GM19468 (cell line): ENCODE measurements at regions not wholly inside any gene's neighbourhood (a gene's known extent, or its start where the extent isn't known, plus 50 kb on each side); places are given as distances from the start of the nearest gene placed in this dataset.

Experiments
- ATAC-seq: cut with Tn5 transposase; IDR thresholded peaks from one replicate; pipeline ENCODE4 v1.9.1; 2021; ENCODE audit warnings: mild to moderate bottlenecking, moderate library complexity, moderate number of reproducible peaks; ENCODE audit not compliant: unreplicated experiment; ENCODE audit errors: extremely low read depth

GRCh38 chr3:152945556-152945955 is 110.6 kb downstream of the P2RY1 start:
- no peak for ATAC-seq

GRCh38 chr3:152957491-152957890 is 122.6 kb downstream of the P2RY1 start:
- ATAC-seq: no peak

- ATAC-seq: no peak
Observed at GRCh38 chr3:152959307-152959706, 124.4 kb downstream of the P2RY1 start.

- no peak for ATAC-seq
Observed at GRCh38 chr3:152960684-152961083, 125.8 kb downstream of the P2RY1 start.

- ATAC-seq: no peak
Observed at GRCh38 chr3:152961323-152961722, 126.4 kb downstream of the P2RY1 start.

GRCh38 chr3:152964911-152965609 is 130.1 kb downstream of the P2RY1 start:
- ATAC-seq: no peak

GRCh38 chr3:152968388-152969024 is 133.6 kb downstream of the P2RY1 start:
- no peak for ATAC-seq

- no peak for ATAC-seq
Observed at GRCh38 chr3:152969557-152970300, 134.8 kb downstream of the P2RY1 start.

GRCh38 chr3:152970851-152971250 is 135.9 kb downstream of the P2RY1 start:
- no peak for ATAC-seq

- ATAC-seq: no peak
Observed at GRCh38 chr3:152971880-152972279, 136.9 kb downstream of the P2RY1 start.

GRCh38 chr3:152973575-152973974 is 138.6 kb downstream of the P2RY1 start:
- no peak for ATAC-seq

GRCh38 chr3:152976239-152976638 is 141.3 kb downstream of the P2RY1 start:
- no peak for ATAC-seq

- ATAC-seq: no peak
Observed at GRCh38 chr3:152977366-152977765, 142.4 kb downstream of the P2RY1 start.

- no peak for ATAC-seq
Observed at GRCh38 chr3:152978152-152978551, 143.2 kb downstream of the P2RY1 start.

- ATAC-seq: no peak
Observed at GRCh38 chr3:152997526-152997925, 162.6 kb downstream of the P2RY1 start.

GRCh38 chr3:152998591-152998990 is 163.4 kb upstream of the RAP2B start:
- ATAC-seq: no peak

- ATAC-seq: no peak
Observed at GRCh38 chr3:153000325-153000724, 161.7 kb upstream of the RAP2B start.

GRCh38 chr3:153001210-153002078 is 160.6 kb upstream of the RAP2B start:
- no peak for ATAC-seq

- ATAC-seq: no peak
Observed at GRCh38 chr3:153003441-153003840, 158.6 kb upstream of the RAP2B start.

- no peak for ATAC-seq
Observed at GRCh38 chr3:153003862-153004261, 158.2 kb upstream of the RAP2B start.
